ENCODE measurements at regions not wholly inside any gene's neighbourhood (a gene's known extent, or its start where the extent isn't known, plus 50 kb on each side); places are given as distances from the start of the nearest gene placed in this dataset.

DNA sequence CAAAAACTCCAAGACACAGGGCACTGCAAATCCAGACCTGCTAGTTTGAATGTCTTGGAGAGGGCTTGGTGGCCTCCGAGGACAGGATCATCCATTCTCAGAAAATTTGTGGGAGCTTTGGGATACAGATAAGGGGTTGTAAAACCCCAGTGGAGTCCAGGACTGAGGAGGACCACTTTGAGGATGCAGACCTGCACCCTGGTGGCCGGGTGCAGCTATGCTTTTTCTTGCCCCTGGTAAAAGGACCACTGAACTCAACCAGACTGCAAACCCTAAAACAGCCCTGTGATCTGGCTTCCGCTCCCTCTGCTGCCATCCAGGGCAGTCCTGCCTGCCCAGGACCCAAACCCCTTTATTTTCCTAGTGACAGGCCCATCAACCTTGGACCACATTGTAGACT is 169.5 kb upstream of the DAAM1 start (continued):
- TF ChIP-seq NFE2L1 (CRISPR knock-in tag; IDR thresholded peaks at IDR 0.05) (no peak), ELF4 (CRISPR knock-in tag; IDR thresholded peaks at IDR 0.05; ENCODE audit: low read depth) (no peak), ZBTB21 (CRISPR knock-in tag; IDR thresholded peaks at IDR 0.05; ENCODE audit: borderline replicate concordance) (no peak)

DNA sequence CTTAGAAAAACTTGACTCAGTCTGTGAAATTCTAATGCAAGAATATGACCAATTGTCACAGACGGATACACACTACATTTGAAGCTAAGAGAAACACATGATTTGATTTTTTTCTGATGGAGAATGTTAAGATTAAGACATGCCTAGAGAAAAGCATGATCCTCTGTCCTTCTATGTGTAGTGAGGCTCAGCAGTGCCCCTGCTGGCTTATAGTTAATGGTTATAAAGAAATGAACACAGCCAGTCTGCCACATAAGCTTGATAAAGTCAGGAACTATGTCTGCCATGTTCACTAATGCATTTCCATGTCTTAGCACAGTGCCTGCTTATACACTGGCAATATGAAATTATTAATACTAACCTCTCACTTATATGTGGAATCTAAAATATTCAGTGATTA is 168.1 kb upstream of the DAAM1 start:
- ChIA-PET POLR2A (no interaction called here), CTCF (interaction anchor here (0.6 to 1.4 kb wide), 8 partner anchors 10 to 519 kb away, joined by 3 to 4 read pairs (median 3); partner anchors contain the start of genes DAAM1 and DACT1)
- DNase-seq (ENCODE audit: low spot score) (no peak), ATAC-seq (peak; percentile 59)
- Mint-ChIP-seq H3K4me1 (0 out of 2 replicates have a peak, but pooled peaks cover 2% of the 10 kb centered on the region), H3K9me3 (no peaks in the 10 kb centered on the region), H3K27me3 (ENCODE audit: low read depth) (no peaks in the 10 kb centered on the region), H3K4me3 (no peak overlapping the region), H3K36me3 (no peaks in the 10 kb centered on the region), H3K27ac (no peak overlapping the region)
- TF ChIP-seq IRF1 (CRISPR knock-in tag; IDR thresholded peaks at IDR 0.05) (no peak), KAT7 (CRISPR knock-in tag; IDR thresholded peaks at IDR 0.05; ENCODE audit: borderline replicate concordance) (no peak), ATF1 (CRISPR knock-in tag; IDR thresholded peaks at IDR 0.05) (no peak), E2F1 (CRISPR knock-in tag; IDR thresholded peaks at IDR 0.05) (no peak), MYBL2 (CRISPR knock-in tag; IDR thresholded peaks at IDR 0.05) (no peak), ZMAT4 (CRISPR knock-in tag; IDR thresholded peaks at IDR 0.05) (no peak), ZBTB21 (CRISPR knock-in tag; IDR thresholded peaks at IDR 0.05; ENCODE audit: borderline replicate concordance) (no peak), NR3C1 (CRISPR knock-in tag; conservative IDR thresholded peaks at IDR 0.05; ENCODE audit: low read depth) (no peak), GABPB1 (CRISPR knock-in tag; IDR thresholded peaks at IDR 0.05) (no peak), ZNF138 (CRISPR knock-in tag; conservative IDR thresholded peaks at IDR 0.05) (no peak), TP53 (CRISPR knock-in tag; IDR thresholded peaks at IDR 0.05) (no peak), E2F5 (CRISPR knock-in tag; IDR thresholded peaks at IDR 0.05) (no peak), RELA (CRISPR knock-in tag; IDR thresholded peaks at IDR 0.05; ENCODE audit: borderline replicate concordance) (no peak), ETV6 (CRISPR knock-in tag; IDR thresholded peaks at IDR 0.05) (no peak)
- TF ChIP-seq, protein P1, sequence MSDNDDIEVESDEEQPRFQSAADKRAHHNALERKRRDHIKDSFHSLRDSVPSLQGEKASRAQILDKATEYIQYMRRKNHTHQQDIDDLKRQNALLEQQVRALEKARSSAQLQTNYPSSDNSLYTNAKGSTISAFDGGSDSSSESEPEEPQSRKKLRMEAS (CRISPR knock-in tag; IDR thresholded peaks at IDR 0.05) = no peak
- TF ChIP-seq, protein P2, sequence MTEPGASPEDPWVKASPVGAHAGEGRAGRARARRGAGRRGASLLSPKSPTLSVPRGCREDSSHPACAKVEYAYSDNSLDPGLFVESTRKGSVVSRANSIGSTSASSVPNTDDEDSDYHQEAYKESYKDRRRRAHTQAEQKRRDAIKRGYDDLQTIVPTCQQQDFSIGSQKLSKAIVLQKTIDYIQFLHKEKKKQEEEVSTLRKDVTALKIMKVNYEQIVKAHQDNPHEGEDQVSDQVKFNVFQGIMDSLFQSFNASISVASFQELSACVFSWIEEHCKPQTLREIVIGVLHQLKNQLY (CRISPR knock-in tag; IDR thresholded peaks at IDR 0.05) = no peak

DNA sequence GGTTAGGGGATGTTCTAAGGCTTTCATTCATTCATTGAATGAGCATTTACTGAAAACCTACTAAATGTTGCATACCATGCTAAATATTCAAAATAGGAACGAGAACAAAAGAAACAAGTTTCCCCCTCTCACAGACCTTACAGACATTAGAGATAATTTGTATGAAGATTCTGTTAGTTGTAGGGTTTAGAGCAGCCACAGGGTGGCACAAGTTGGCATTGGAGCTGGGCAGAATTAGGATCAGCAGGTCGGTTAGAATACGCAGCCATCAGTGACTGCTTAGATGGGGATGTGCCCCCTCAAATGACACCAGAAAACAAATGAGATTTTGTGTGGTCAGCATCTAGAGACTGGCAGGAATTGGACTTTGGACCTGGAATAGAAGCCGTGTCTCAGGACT is 166.3 kb upstream of the DAAM1 start:
- no peak overlapping the region for H3K4me3 Mint-ChIP-seq
- H3K9me3 Mint-ChIP-seq = peaks cover 8% of the 10 kb centered on the region
- no peak for TF ChIP-seq PRDM15 (CRISPR knock-in tag; IDR thresholded peaks at IDR 0.05)
- no peaks in the 10 kb centered on the region for H3K27me3 Mint-ChIP-seq (ENCODE audit: low read depth)
- DNase-seq (ENCODE audit: low spot score) (no peak), ATAC-seq (peak; percentile 48)
- ChIA-PET CTCF (interaction anchor here (0.8 to 1.4 kb wide), 3 partner anchors 33 to 521 kb away, joined by 4 to 7 read pairs (median 6); no protein-coding TSS in a partner anchor), POLR2A (no interaction called here)
- no peak overlapping the region for H3K27ac Mint-ChIP-seq
- H3K4me1 Mint-ChIP-seq = no peaks in the 10 kb centered on the region
- H3K36me3 Mint-ChIP-seq = no peaks in the 10 kb centered on the region
